ENCODE measurements at regions not wholly inside any gene's neighbourhood (a gene's known extent, or its start where the extent isn't known, plus 50 kb on each side); places are given as distances from the start of the nearest gene placed in this dataset.

- Histone ChIP-seq H3K18ac (ENCODE audit: extremely low read depth, low read length) (no peak overlapping the region), H2BK120ac (replicated peaks; ENCODE audit: low read depth, low read length) (no peak overlapping the region), H3K4me1 (replicated peaks in 1 of 4; ENCODE audit: control insufficient read depth in 3 of 4, insufficient read depth in 4 of 4, low read length in 3 of 4) (no peaks in the 10 kb centered on the region), H3K4ac (replicated peaks; ENCODE audit: insufficient read length, low read depth, low read length) (no peak overlapping the region), H2BK12ac (ENCODE audit: low read depth, low read length) (no peak overlapping the region), H3K56ac (replicated peaks; ENCODE audit: insufficient read length, low read depth, low read length) (no peak overlapping the region), H2AK5ac (ENCODE audit: low read depth, low read length) (no peak overlapping the region), H4K8ac (ENCODE audit: extremely low read depth, insufficient read depth, low read length) (no peak overlapping the region), H4K5ac (ENCODE audit: insufficient read length, low read depth, low read length) (no peak overlapping the region), H4K20me1 (replicated peaks in 1 of 2; ENCODE audit: control insufficient read depth in 1 of 2, insufficient read depth in 2 of 2, low read length in 2 of 2) (no peaks in the 10 kb centered on the region), H3K79me2 (ENCODE audit: control insufficient read depth in 1 of 2, insufficient read depth in 2 of 2, low read length in 2 of 2) (no peaks in the 10 kb centered on the region), H3K27me3 (replicated peaks in 1 of 4; ENCODE audit: control insufficient read depth in 3 of 4, extremely low read depth in 1 of 4, insufficient read depth in 3 of 4, low read length in 3 of 4) (no peaks in the 10 kb centered on the region), H3K9me3 (ENCODE audit: insufficient read depth in 2 of 2, low read depth in 1 of 2, low read length in 1 of 2) (no peaks in the 10 kb centered on the region), H2AFZ (ENCODE audit: low read length) (no peak overlapping the region), H3K36me3 (ENCODE audit: control insufficient read depth in 2 of 4, insufficient read depth in 4 of 4, low read length in 3 of 4) (no peaks in the 10 kb centered on the region; a peak in 1 of 8 replicates), H3K9ac (replicated peaks in 1 of 4; ENCODE audit: extremely low read depth in 1 of 4, low read depth in 3 of 4, low read length in 3 of 4) (no peak overlapping the region), H3K27ac (ENCODE audit: low read depth, low read length) (no peak overlapping the region), H4K91ac (replicated peaks; ENCODE audit: insufficient read length, low read length) (no peak overlapping the region), H2BK20ac (ENCODE audit: low read length) (no peak overlapping the region), H3K79me1 (ENCODE audit: low read depth, low read length) (no peaks in the 10 kb centered on the region), H3K4me2 (ENCODE audit: insufficient read depth in 1 of 2, low read depth in 2 of 2, low read length in 2 of 2) (no peak overlapping the region), H3K4me3 (ENCODE audit: extremely low read depth in 1 of 4, insufficient read depth in 2 of 4, low read depth in 3 of 4, low read length in 4 of 4) (no peak overlapping the region), H2BK5ac (ENCODE audit: low read depth, low read length) (no peak overlapping the region), H3K23ac (ENCODE audit: insufficient read length) (no peak overlapping the region), H3K14ac (ENCODE audit: insufficient read length) (no peak overlapping the region), H3K23me2 (ENCODE audit: low read depth, low read length) (peaks cover 4% of the 10 kb centered on the region; the same call in 1 of the 2 replicates), H2BK15ac (ENCODE audit: low read length) (no peak overlapping the region)
- FAIRE-seq (no peak), DNase-seq (ENCODE audit: low read depth in 1 of 2, low spot score in 2 of 2) (no peak)
- no peak for TF ChIP-seq CHD2 (IDR thresholded peaks at IDR 0.05; ENCODE audit: low read length)
- POLR2A ChIA-PET (ENCODE audit: partially characterized antibody): interaction anchor here (1.3 kb wide), 1 partner anchor 139 kb away, joined by 3 read pairs; the partner anchor contains the start of gene PFKFB3
- CTCF ChIA-PET (ENCODE audit: partially characterized antibody): interaction anchor here (0.8 to 2.1 kb wide), 3 partner anchors 28 to 140 kb away, joined by 3 to 4 read pairs (median 3); partner anchors contain the start of gene PFKFB3
- WGBS, 2 experiments (ENCODE audit: extremely low coverage in 1 of 2, insufficient coverage in 1 of 2, insufficient read length in 1 of 2, insufficient replicate concordance in 2 of 2, low coverage in 1 of 2, low lambda C conversion rate in 2 of 2, missing lambda C conversion rate in 1 of 2): 78% methylated on average over 10 of the region's 10 CpGs; no CpG with 5 or more reads in 1 of the 2 experiments
Observed at GRCh38 chr10:6342096-6342685, 139.5 kb downstream of the PFKFB3 start.

All from H1 (cell line).